ENCODE measurements at regions not wholly inside any gene's neighbourhood (a gene's known extent, or its start where the extent isn't known, plus 50 kb on each side); places are given as distances from the start of the nearest gene placed in this dataset.
"Not testable (repeated sequence)": the region's sequence is repeated elsewhere in the genome, so short reads cannot be mapped to it uniquely, and the experiment has no call there.

- Histone ChIP-seq H3K4me3 (ENCODE audit: low read depth, low read length) (no peak overlapping the region), H3K27ac (ENCODE audit: low read depth, low read length) (no peak overlapping the region), H3K27me3 (ENCODE audit: control insufficient read depth, insufficient read depth, low read length) (no peaks in the 10 kb centered on the region), H3K9me3 (ENCODE audit: control insufficient read depth, insufficient read depth, low read length) (no peaks in the 10 kb centered on the region), H3K9ac (ENCODE audit: low read depth, low read length) (no peak overlapping the region), H3K4me1 (ENCODE audit: control insufficient read depth, insufficient read depth, low read length) (peaks cover 15% of the 10 kb centered on the region), H3K36me3 (ENCODE audit: control insufficient read depth, insufficient read depth, low read length) (no peaks in the 10 kb centered on the region)
Observed at GRCh38 chr16:65819136-65819898, 547.2 kb upstream of the CDH5 start.

DNA sequence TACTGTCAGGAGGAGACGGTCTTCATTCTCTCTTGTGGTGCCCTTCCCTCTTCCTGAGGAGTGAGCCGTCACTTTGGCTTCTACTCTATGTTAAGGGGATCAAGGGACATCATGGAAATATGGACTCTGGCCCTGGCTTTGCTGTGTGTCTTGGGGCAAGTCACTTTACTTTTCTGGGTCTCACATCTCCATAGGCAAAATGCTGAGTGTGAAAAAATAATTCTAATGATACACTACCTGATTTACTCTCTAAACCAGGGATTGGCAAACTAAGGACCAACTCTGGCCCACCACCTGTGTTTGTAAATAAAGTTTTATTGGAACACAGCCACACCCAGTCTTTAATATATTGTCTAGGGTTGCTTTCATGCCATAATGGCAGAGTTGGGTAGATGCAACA lies 548.7 kb upstream of the CDH5 start:
- H3K9me3 ChIP-seq (ENCODE audit: control insufficient read depth, insufficient read depth, low read length): no peaks in the 10 kb centered on the region
- H3K4me1 ChIP-seq (ENCODE audit: control insufficient read depth, insufficient read depth, low read length): peaks cover 15% of the 10 kb centered on the region
- H3K27me3 ChIP-seq (ENCODE audit: control insufficient read depth, insufficient read depth, low read length): no peaks in the 10 kb centered on the region
- H3K9ac ChIP-seq (ENCODE audit: low read depth, low read length): no peak overlapping the region
- peak overlapping the region; percentile 65 for H3K27ac ChIP-seq (ENCODE audit: low read depth, low read length)
- H3K4me3 ChIP-seq (ENCODE audit: low read depth, low read length): no peak overlapping the region
- no peaks in the 10 kb centered on the region for H3K36me3 ChIP-seq (ENCODE audit: control insufficient read depth, insufficient read depth, low read length)

DNA sequence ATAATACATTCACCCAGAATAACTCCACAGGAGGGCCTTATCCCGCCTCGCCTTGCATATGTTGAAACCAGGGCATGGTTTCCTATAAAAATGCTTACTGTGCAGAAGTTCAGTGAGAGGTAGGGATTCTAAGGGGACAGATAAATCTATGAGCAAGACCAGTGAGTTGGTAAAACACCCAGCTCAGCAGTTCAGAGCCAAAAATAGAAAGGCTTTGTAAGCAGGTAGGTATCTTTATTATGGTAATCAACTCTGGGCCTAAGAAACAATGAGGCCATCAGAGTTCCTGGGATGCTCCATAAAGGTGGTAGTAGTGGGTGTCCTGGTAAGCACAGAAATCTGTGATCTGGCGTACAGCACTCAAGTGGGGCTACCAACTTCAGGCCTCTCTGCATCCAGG lies 549.4 kb upstream of the CDH5 start:
- peak overlapping the region; percentile 17; the same call in 1 of the 2 replicates for H3K4me3 ChIP-seq (ENCODE audit: low read depth, low read length)

GRCh38 chr16:65816556-65816955 lies 549.9 kb upstream of the CDH5 start:
- no peaks in the 10 kb centered on the region for H3K27me3 ChIP-seq (ENCODE audit: control insufficient read depth, insufficient read depth, low read length)
- H3K9ac ChIP-seq (ENCODE audit: low read depth, low read length): no peak overlapping the region
- peak overlapping the region; percentile 17; the same call in 1 of the 2 replicates for H3K4me3 ChIP-seq (ENCODE audit: low read depth, low read length)
- H3K9me3 ChIP-seq (ENCODE audit: control insufficient read depth, insufficient read depth, low read length): no peaks in the 10 kb centered on the region
- H3K36me3 ChIP-seq (ENCODE audit: control insufficient read depth, insufficient read depth, low read length): no peaks in the 10 kb centered on the region
- H3K27ac ChIP-seq (ENCODE audit: low read depth, low read length): peak overlapping the region; percentile 65
- H3K4me1 ChIP-seq (ENCODE audit: control insufficient read depth, insufficient read depth, low read length): peaks cover 15% of the 10 kb centered on the region

More for the DNA sequence above, 549.4 kb upstream of the CDH5 start:
- Histone ChIP-seq H3K9ac (ENCODE audit: low read depth, low read length) (no peak overlapping the region), H3K36me3 (ENCODE audit: control insufficient read depth, insufficient read depth, low read length) (no peaks in the 10 kb centered on the region), H3K27ac (ENCODE audit: low read depth, low read length) (peak overlapping the region; percentile 65), H3K9me3 (ENCODE audit: control insufficient read depth, insufficient read depth, low read length) (no peaks in the 10 kb centered on the region), H3K27me3 (ENCODE audit: control insufficient read depth, insufficient read depth, low read length) (no peaks in the 10 kb centered on the region), H3K4me1 (ENCODE audit: control insufficient read depth, insufficient read depth, low read length) (peaks cover 15% of the 10 kb centered on the region)

- peaks cover 15% of the 10 kb centered on the region for H3K4me1 ChIP-seq (ENCODE audit: control insufficient read depth, insufficient read depth, low read length)
- H3K36me3 ChIP-seq (ENCODE audit: control insufficient read depth, insufficient read depth, low read length): no peaks in the 10 kb centered on the region
Observed at GRCh38 chr16:65815707-65816106, 550.8 kb upstream of the CDH5 start.

DNA sequence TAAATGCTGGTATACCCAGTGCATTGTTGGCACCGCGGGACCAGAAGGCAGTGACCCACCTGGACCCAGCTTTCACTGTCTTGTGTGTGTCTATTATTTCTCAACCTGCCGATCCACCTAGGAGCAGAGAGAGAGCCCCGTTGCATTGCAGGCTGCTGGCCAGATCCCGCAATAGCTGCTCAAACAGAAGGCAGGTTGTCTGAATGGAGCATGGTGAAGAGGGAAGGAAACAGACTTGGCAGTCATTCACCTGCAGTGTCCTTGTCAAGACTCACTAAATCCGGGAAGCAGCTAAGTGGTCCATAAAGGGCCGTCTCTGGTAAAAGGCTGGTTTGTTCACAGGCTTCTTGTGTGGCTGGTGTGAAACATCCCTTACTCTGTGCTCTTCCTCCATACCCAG lies 552.6 kb upstream of the CDH5 start:
- peaks cover 15% of the 10 kb centered on the region for H3K4me1 ChIP-seq (ENCODE audit: control insufficient read depth, insufficient read depth, low read length)
- H3K9ac ChIP-seq (ENCODE audit: low read depth, low read length); H3K9me3 ChIP-seq (ENCODE audit: control insufficient read depth, insufficient read depth, low read length); H3K36me3 ChIP-seq (ENCODE audit: control insufficient read depth, insufficient read depth, low read length); H3K4me3 ChIP-seq (ENCODE audit: low read depth, low read length); H3K27ac ChIP-seq (ENCODE audit: low read depth, low read length); H3K27me3 ChIP-seq (ENCODE audit: control insufficient read depth, insufficient read depth, low read length): not testable (repeated sequence)

More at GRCh38 chr16:65815707-65816106, 550.8 kb upstream of the CDH5 start:
- H3K9ac ChIP-seq (ENCODE audit: low read depth, low read length): no peak overlapping the region
- no peaks in the 10 kb centered on the region for H3K9me3 ChIP-seq (ENCODE audit: control insufficient read depth, insufficient read depth, low read length)
- no peaks in the 10 kb centered on the region for H3K27me3 ChIP-seq (ENCODE audit: control insufficient read depth, insufficient read depth, low read length)
- H3K27ac ChIP-seq (ENCODE audit: low read depth, low read length): no peak overlapping the region
- no peak overlapping the region for H3K4me3 ChIP-seq (ENCODE audit: low read depth, low read length)

DNA sequence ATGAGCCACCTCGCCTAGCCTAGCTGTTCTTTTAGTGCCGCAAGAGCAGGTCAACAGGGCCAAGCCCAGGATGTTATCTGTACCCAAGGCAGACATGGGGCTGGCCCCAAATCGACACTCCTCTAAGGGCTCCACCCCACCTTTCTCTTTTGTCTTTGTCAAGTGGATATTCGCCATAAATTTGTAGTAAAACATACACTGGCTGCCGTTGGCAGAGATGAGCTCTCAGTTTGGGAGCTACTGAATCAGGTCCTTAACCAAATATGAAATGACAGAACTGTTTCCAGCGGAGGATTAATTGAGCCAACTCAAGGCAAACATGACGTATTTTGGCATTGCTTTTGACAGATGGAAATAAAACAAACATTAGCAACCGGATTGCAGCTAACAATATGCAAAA lies 556.9 kb upstream of the CDH5 start:
- Histone ChIP-seq H3K27me3 (ENCODE audit: control insufficient read depth, insufficient read depth, low read length) (no peaks in the 10 kb centered on the region), H3K4me1 (ENCODE audit: control insufficient read depth, insufficient read depth, low read length) (no peaks in the 10 kb centered on the region), H3K9ac (ENCODE audit: low read depth, low read length) (no peak overlapping the region), H3K27ac (ENCODE audit: low read depth, low read length) (no peak overlapping the region), H3K4me3 (ENCODE audit: low read depth, low read length) (no peak overlapping the region), H3K36me3 (ENCODE audit: control insufficient read depth, insufficient read depth, low read length) (no peaks in the 10 kb centered on the region), H3K9me3 (ENCODE audit: control insufficient read depth, insufficient read depth, low read length) (no peaks in the 10 kb centered on the region)

GRCh38 chr16:65808790-65809189 lies 557.7 kb upstream of the CDH5 start:
- Histone ChIP-seq H3K36me3 (ENCODE audit: control insufficient read depth, insufficient read depth, low read length) (no peaks in the 10 kb centered on the region), H3K9me3 (ENCODE audit: control insufficient read depth, insufficient read depth, low read length) (no peaks in the 10 kb centered on the region), H3K4me3 (ENCODE audit: low read depth, low read length) (no peak overlapping the region), H3K27me3 (ENCODE audit: control insufficient read depth, insufficient read depth, low read length) (no peaks in the 10 kb centered on the region), H3K9ac (ENCODE audit: low read depth, low read length) (no peak overlapping the region), H3K4me1 (ENCODE audit: control insufficient read depth, insufficient read depth, low read length) (no peaks in the 10 kb centered on the region), H3K27ac (ENCODE audit: low read depth, low read length) (no peak overlapping the region)

- H3K27me3 ChIP-seq (ENCODE audit: control insufficient read depth, insufficient read depth, low read length): no peaks in the 10 kb centered on the region
- no peaks in the 10 kb centered on the region for H3K9me3 ChIP-seq (ENCODE audit: control insufficient read depth, insufficient read depth, low read length)
- no peak overlapping the region for H3K9ac ChIP-seq (ENCODE audit: low read depth, low read length)
- no peak overlapping the region for H3K27ac ChIP-seq (ENCODE audit: low read depth, low read length)
- no peaks in the 10 kb centered on the region for H3K4me1 ChIP-seq (ENCODE audit: control insufficient read depth, insufficient read depth, low read length)
- H3K4me3 ChIP-seq (ENCODE audit: low read depth, low read length): no peak overlapping the region
- H3K36me3 ChIP-seq (ENCODE audit: control insufficient read depth, insufficient read depth, low read length): no peaks in the 10 kb centered on the region
Observed at GRCh38 chr16:65807858-65808257, 558.6 kb upstream of the CDH5 start.

DNA sequence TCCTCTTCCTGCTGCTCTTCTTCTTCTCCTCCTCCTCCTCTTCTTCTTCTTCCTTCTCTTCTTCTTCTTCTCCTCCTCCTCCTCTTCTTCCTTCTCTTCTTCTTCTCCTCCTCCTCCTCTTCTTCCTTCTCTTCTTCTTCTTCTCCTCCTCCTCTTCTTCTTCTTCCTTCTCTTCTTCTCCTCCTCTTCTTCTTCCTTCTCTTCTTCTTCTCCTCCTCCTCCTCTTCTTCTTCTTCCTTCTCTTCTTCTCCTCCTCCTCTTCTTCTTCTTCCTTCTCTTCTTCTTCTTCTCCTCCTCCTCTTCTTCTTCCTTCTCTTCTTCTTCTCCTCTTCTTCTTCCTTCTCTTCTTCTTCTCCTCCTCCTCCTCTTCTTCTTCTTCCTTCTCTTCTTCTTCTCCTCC lies 560.8 kb upstream of the CDH5 start:
- not testable (repeated sequence) for H3K9ac ChIP-seq (ENCODE audit: low read depth, low read length); H3K4me3 ChIP-seq (ENCODE audit: low read depth, low read length); H3K4me1 ChIP-seq (ENCODE audit: control insufficient read depth, insufficient read depth, low read length); H3K9me3 ChIP-seq (ENCODE audit: control insufficient read depth, insufficient read depth, low read length); H3K36me3 ChIP-seq (ENCODE audit: control insufficient read depth, insufficient read depth, low read length); H3K27ac ChIP-seq (ENCODE audit: low read depth, low read length); H3K27me3 ChIP-seq (ENCODE audit: control insufficient read depth, insufficient read depth, low read length)

GRCh38 chr16:65796481-65796880 lies 570.0 kb upstream of the CDH5 start:
- Histone ChIP-seq H3K9ac (ENCODE audit: low read depth, low read length) (no peak overlapping the region), H3K27me3 (ENCODE audit: control insufficient read depth, insufficient read depth, low read length) (no peaks in the 10 kb centered on the region), H3K27ac (ENCODE audit: low read depth, low read length) (no peak overlapping the region), H3K4me1 (ENCODE audit: control insufficient read depth, insufficient read depth, low read length) (no peaks in the 10 kb centered on the region), H3K9me3 (ENCODE audit: control insufficient read depth, insufficient read depth, low read length) (no peaks in the 10 kb centered on the region), H3K4me3 (ENCODE audit: low read depth, low read length) (no peak overlapping the region), H3K36me3 (ENCODE audit: control insufficient read depth, insufficient read depth, low read length) (no peaks in the 10 kb centered on the region)

Measured in HUES48 (cell line).